ENCODE measurements at regions not wholly inside any gene's neighbourhood (a gene's known extent, or its start where the extent isn't known, plus 50 kb on each side); places are given as distances from the start of the nearest gene placed in this dataset.
A peak's percentile ranks its signal among the peaks of the same experiment; 100 is the strongest.

DNA sequence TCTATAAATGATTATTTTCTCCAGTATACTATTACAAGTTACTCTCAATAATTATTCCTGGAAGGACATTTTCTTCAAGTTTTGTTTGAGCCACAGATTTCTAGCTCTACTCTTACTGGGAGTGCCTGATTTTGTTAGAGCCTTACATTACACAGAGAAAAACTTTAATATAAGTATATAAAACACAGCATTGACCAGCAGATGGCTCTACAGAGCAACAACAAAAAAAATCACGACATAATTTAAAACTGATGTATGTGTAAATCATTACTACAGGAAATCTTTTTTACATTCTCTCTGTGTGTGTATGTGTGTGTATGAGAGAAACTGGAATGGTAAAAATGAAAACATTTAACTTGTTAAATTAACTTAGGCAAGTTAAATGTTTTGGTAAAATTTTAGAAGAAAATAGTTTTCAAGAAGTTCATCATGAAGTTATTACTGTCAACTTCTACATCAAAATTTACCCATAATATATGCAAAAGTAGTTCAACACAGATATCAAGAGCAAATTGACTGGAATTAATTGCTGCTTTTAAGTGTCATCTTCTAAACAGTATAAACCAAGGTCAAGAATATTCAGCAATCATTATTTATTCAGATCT is 103.3 kb downstream of the MDH1 start:
- in situ Hi-C loops (cut with MboI; ENCODE audit: low pct_unique_long_range_greater_than_20kb, low sequenced_read_pairs, unreplicated experiment) = loop anchor here (10.0 kb wide), 1 partner anchor 163 kb away; no protein-coding TSS in a partner anchor
- TF ChIP-seq, protein P1, sequence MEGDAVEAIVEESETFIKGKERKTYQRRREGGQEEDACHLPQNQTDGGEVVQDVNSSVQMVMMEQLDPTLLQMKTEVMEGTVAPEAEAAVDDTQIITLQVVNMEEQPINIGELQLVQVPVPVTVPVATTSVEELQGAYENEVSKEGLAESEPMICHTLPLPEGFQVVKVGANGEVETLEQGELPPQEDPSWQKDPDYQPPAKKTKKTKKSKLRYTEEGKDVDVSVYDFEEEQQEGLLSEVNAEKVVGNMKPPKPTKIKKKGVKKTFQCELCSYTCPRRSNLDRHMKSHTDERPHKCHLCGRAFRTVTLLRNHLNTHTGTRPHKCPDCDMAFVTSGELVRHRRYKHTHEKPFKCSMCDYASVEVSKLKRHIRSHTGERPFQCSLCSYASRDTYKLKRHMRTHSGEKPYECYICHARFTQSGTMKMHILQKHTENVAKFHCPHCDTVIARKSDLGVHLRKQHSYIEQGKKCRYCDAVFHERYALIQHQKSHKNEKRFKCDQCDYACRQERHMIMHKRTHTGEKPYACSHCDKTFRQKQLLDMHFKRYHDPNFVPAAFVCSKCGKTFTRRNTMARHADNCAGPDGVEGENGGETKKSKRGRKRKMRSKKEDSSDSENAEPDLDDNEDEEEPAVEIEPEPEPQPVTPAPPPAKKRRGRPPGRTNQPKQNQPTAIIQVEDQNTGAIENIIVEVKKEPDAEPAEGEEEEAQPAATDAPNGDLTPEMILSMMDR (IDR thresholded peaks at IDR 0.05; ENCODE audit: extremely low read depth, insufficient read depth, missing control alignments) = peak; percentile 50
- DNase-seq (ENCODE audit: low spot score) = peak; percentile 48

DNA sequence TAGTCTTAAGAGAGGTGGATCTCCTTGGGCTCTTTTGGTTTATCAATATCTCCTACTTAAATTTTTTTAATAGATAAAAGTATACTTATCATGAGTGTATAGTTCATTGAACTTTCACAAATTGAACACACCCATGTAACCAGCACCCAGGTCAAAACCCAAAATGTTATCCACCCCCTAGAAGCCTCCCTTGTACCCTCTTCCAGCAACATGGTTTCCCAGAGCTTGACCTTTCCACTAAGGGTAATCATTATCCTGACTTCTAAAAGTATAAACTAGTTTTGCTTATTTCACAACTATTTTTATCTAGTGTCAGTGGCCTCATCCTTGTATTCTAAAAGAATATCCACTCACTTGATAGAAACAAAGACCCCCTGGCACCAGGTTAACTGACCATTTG is 106.8 kb downstream of the MDH1 start:
- DNase-seq (ENCODE audit: low spot score) = no peak
- in situ Hi-C loops (cut with MboI; ENCODE audit: low pct_unique_long_range_greater_than_20kb, low sequenced_read_pairs, unreplicated experiment) = loop anchor here (10.0 kb wide), 1 partner anchor 159 kb away; no protein-coding TSS in a partner anchor
- TF ChIP-seq, protein P1 (IDR thresholded peaks at IDR 0.05; ENCODE audit: extremely low read depth, insufficient read depth, missing control alignments) = no peak

DNA sequence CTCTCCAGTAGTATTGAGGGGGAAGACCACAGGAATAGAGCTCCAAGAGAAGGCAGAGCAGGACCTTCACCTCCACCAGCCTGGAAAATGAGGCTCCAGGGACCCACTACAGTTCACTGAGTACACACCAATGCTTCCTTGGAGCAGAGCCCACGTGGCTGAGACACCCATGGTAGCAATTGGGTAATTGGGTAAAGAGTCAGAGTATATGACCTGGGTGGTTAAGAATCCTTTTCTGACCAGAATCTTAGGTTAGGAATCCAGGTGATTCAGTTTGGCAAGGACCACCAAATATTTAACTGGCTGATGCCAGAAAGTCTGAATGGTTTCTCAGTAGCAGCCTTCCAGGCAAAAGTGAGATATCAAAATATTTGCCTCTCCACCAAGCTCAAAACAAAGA is 107.7 kb downstream of the MDH1 start:
- TF ChIP-seq, protein P1 (IDR thresholded peaks at IDR 0.05; ENCODE audit: extremely low read depth, insufficient read depth, missing control alignments) = no peak
- no peak for DNase-seq (ENCODE audit: low spot score)
- in situ Hi-C loops (cut with MboI; ENCODE audit: low pct_unique_long_range_greater_than_20kb, low sequenced_read_pairs, unreplicated experiment) = loop anchor here (10.0 kb wide), 1 partner anchor 158 kb away; no protein-coding TSS in a partner anchor

DNA sequence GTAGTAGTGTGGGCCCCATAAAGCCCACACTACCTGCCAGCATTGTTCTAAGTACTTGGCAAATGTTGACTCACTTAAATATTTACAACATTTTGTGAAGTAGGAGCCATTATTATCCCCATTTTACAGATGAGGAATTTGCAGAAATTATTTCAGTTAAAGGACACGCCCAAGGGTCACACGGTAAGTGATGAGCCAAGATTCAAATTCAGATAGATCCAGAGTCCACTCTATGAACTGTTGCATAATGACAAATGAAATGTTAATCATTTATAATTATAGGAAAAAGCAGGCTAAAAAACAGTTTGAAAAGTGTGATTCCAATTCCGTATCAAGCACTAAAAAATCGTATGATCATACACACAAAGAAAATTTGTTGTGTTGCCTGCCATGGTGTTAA is 108.4 kb downstream of the MDH1 start:
- in situ Hi-C loops (cut with MboI; ENCODE audit: low pct_unique_long_range_greater_than_20kb, low sequenced_read_pairs, unreplicated experiment) = loop anchor here (10.0 kb wide), 1 partner anchor 158 kb away; no protein-coding TSS in a partner anchor
- TF ChIP-seq, protein P1 (IDR thresholded peaks at IDR 0.05; ENCODE audit: extremely low read depth, insufficient read depth, missing control alignments) = no peak
- DNase-seq (ENCODE audit: low spot score) = no peak

DNA sequence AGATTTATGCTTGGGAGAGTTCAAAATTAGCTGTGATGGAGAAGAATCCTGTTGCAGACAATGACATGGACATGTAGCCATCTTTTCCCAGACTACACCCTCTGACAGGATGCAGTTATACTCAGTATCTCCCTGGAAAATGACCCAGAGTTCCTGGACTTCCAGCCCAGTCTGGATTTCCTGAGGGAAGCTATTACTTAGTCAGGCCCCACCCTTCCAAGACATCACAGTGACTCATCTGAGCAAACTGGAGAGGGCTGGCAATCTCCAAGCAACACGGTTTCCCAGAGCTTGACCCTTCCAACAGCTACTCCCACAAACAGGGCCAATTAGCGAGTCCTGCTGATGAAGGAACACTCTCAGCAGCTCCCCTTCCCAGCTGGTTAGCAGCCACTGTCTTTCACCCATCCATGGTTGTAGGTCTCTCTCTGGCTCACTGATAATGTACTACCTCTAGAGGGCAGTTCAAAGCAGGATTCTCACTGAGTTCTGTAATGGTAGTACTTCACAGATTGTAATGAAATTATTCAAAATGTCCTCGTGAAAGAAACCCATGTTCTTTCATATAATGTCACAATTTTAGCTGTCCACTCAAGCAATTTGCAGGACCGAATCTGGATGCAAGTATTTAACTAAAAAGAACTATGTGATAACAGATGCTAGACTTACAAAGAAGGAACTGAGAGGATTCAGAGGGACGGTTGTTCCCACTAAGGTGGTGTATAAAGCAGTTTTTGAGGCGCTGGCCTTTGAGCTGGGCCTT is 110.2 kb downstream of the MDH1 start:
- in situ Hi-C loops (cut with MboI; ENCODE audit: low pct_unique_long_range_greater_than_20kb, low sequenced_read_pairs, unreplicated experiment) = loop anchor here (10.0 kb wide), 1 partner anchor 156 kb away; no protein-coding TSS in a partner anchor
- DNase-seq (ENCODE audit: low spot score) = peak; percentile 50
- TF ChIP-seq, protein P1 (IDR thresholded peaks at IDR 0.05; ENCODE audit: extremely low read depth, insufficient read depth, missing control alignments) = peak; percentile 66

DNA sequence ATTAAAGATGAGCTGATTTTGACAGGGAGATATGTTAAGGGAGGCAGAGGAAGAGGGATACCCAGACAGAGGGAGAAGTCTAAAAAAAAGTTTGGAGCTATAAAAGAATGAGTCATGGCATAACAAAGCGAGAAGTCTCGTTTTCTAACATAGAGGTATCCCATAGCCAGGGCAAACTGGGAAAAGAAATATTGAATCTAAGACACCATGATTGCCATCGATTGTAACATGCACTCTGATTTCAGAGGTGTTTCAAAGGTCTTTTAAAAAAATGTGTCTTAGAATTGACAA is 110.7 kb downstream of the MDH1 start:
- in situ Hi-C loops (cut with MboI; ENCODE audit: low pct_unique_long_range_greater_than_20kb, low sequenced_read_pairs, unreplicated experiment) = loop anchor here (10.0 kb wide), 1 partner anchor 155 kb away; no protein-coding TSS in a partner anchor
- DNase-seq (ENCODE audit: low spot score) = no peak
- TF ChIP-seq, protein P1 (IDR thresholded peaks at IDR 0.05; ENCODE audit: extremely low read depth, insufficient read depth, missing control alignments) = no peak
